ENCODE measurements at regions not wholly inside any gene's neighbourhood (a gene's known extent, or its start where the extent isn't known, plus 50 kb on each side); places are given as distances from the start of the nearest gene placed in this dataset.
A peak's percentile ranks its signal among the peaks of the same experiment; 100 is the strongest.

DNA sequence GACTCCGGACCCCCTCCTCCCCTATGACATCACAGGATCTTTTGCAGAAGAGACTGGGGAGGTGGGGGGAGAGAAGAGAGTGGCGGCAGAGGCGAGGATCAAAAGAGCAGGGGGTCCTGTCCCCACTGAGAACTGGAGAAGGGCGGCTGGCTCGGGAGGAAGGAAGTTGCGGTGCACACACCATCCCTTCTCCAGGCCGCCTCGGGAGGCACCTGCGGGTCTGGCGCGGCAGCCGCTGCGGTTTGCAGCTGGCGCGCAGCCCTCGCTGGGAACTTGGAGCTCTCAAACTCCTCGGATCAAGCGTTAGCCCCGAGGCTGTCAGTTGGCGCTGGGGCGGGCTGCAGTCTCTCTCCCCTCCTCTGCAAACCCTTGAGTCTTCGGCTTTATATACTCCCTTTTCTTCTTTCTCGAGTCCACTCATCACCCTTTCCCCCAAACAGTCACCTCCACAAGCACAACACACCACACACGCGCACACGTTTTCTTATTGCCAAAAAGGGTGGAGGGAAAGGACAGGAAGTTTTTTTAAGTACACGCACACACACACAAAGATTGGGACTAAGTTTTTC lies 180.7 kb downstream of the TBXT start:
- DNase-seq (ENCODE audit: extremely low spot score), result no peak
- Histone ChIP-seq H3K27ac (replicated peaks in 1 of 4) (peak overlapping the region in 3 of 4 donors; percentile 67 to 70 (median 68)), H3K4me1 (peaks cover 10 to 41% (median 31%) of the 10 kb centered on the region in 4 donors), H3K36me3 (no peaks in the 10 kb centered on the region), H3K27me3 (peaks cover 0 to 36% (median 2%) of the 10 kb centered on the region in 4 donors), H3K4me3 (peak overlapping the region; percentile 58 to 65 (median 61)), H3K9me3 (no peaks in the 10 kb centered on the region)
- TF ChIP-seq POLR2AphosphoS5 (IDR thresholded peaks at IDR 0.05) (peak in 1 of 2 donors; percentile 7), EP300 (IDR thresholded peaks at IDR 0.05) (no peak)
- WGBS, result under 1% methylated on average over 27 of the region's 27 CpGs
- intact Hi-C loops (cut with DNase I), result loop anchor here (5.0 kb wide), 1 partner anchor 110 kb away; no protein-coding TSS in a partner anchor

DNA sequence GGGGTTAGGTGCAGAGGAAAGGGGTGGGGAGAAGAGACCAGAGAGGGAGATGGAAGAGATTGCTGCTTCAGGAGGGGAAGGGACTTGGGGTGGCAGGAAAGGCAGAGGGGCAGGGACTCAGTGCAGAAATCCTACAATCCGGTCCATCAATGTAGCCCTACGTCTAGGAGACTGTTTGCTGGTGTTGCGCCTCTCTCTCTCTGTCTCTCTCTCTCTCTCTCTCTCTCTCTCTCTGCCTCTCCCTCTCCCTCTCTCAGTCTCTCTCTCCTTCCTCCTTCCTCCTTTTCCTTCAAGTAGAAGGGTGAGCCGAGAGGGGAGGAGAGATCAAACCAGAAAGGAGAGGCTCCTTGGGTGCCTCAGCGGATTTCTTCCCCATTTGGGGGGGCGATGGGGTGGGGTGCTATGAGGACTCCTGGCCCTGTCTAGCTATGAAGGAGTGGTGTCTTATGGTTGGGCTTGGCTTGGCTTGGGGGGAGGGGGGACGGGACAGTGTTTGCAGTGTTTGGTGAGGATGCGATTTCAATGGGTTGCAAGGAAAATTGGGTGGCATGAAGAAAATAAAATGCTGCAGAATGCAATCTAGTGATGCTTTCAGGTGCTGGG lies 181.2 kb downstream of the TBXT start:
- no peaks in the 10 kb centered on the region for H3K9me3 ChIP-seq
- TF ChIP-seq CTCF (IDR thresholded peaks at IDR 0.05), result no peak
- intact Hi-C loops (cut with DNase I), result loop anchor here (5.0 kb wide), 1 partner anchor 111 kb away; no protein-coding TSS in a partner anchor
- DNase-seq (ENCODE audit: extremely low spot score), result no peak
- H3K27ac ChIP-seq (replicated peaks in 1 of 4), result peak overlapping the region in 1 of 4 donors; percentile 70
- H3K36me3 ChIP-seq, result no peaks in the 10 kb centered on the region
- H3K4me1 ChIP-seq, result peaks cover 10 to 41% (median 31%) of the 10 kb centered on the region in 4 donors
- peak overlapping the region; percentile 58 to 65 (median 61) for H3K4me3 ChIP-seq
- peaks cover 0 to 36% (median 2%) of the 10 kb centered on the region in 4 donors for H3K27me3 ChIP-seq
- 6% methylated on average over 8 of the region's 8 CpGs for WGBS

DNA sequence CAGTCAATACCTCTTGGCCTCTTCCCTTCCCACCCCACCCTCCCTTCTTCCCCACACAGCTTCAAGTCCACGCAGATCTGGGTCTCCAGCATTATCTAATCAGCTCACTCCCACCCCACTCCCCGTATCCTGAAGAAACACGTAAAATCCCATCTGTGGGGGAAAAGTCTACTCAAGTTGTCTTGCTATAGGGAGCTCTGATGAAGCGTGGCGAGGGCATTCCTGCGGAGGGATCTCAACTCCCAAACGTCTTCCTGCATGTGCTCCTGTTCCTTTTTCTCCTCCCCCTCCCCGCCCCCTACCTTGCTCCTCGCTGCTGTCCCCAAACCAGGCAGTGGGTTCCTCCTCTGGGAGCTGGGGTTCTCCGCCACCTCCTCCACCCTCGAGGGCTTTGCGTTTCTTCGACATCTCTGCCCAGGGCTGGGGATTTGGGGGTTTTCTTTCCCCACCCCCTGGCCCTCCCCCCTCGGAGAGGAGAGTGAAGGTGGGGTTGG lies 181.8 kb downstream of the TBXT start:
- DNase-seq (ENCODE audit: extremely low spot score), result no peak
- Histone ChIP-seq H3K27me3 (peaks cover 0 to 36% (median 2%) of the 10 kb centered on the region in 4 donors), H3K4me3 (peak overlapping the region; percentile 58 to 65 (median 61)), H3K36me3 (no peaks in the 10 kb centered on the region), H3K27ac (replicated peaks in 1 of 4) (no peak overlapping the region), H3K4me1 (peaks cover 10 to 41% (median 31%) of the 10 kb centered on the region in 4 donors), H3K9me3 (no peaks in the 10 kb centered on the region)
- WGBS, result 52% methylated on average over 14 of the region's 14 CpGs
- intact Hi-C loops (cut with DNase I), result loop anchor here (5.0 kb wide), 1 partner anchor 111 kb away; no protein-coding TSS in a partner anchor
- TF ChIP-seq EP300 (IDR thresholded peaks at IDR 0.05) (no peak), POLR2AphosphoS5 (IDR thresholded peaks at IDR 0.05) (no peak), CTCF (IDR thresholded peaks at IDR 0.05) (no peak), POLR2A (IDR thresholded peaks at IDR 0.05; ENCODE audit: low read depth) (no peak)

DNA sequence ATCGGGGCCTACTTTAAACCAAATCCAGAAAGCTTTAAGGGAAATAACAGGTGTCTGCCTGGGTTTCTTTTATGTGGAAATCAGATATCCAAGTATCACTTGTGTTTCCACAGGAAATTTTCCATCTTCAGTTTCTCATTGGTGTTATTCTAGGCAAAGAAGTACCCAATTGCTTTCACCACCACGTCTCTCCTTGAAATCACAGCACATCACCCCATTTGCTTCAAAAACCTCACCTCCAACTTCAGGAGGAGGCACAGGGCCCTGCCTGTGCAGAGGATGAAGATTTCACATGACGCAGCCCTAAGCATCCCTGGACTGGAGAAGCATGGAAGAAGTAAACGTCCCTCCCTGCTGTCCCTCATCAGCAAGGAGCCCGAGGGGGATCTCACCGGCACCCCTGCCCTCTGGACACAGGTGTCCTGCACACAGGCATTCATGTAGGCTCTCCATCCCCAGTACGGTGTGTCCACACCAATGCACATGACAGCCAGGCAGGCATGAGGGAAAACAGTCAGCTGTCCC lies 182.3 kb downstream of the TBXT start:
- Histone ChIP-seq H3K4me1 (peaks cover 10 to 41% (median 31%) of the 10 kb centered on the region in 4 donors), H3K4me3 (peak overlapping the region in 2 of 4 donors; percentile 60 to 65), H3K27ac (replicated peaks in 1 of 4) (no peak overlapping the region), H3K9me3 (no peaks in the 10 kb centered on the region), H3K27me3 (peaks cover 0 to 36% (median 2%) of the 10 kb centered on the region in 4 donors), H3K36me3 (no peaks in the 10 kb centered on the region)
- TF ChIP-seq EP300 (IDR thresholded peaks at IDR 0.05) (no peak), POLR2AphosphoS5 (IDR thresholded peaks at IDR 0.05) (no peak), CTCF (IDR thresholded peaks at IDR 0.05) (no peak), POLR2A (IDR thresholded peaks at IDR 0.05; ENCODE audit: low read depth) (no peak)
- DNase-seq (ENCODE audit: extremely low spot score), result no peak
- intact Hi-C loops (cut with DNase I), result loop anchor here (5.0 kb wide), 1 partner anchor 112 kb away; no protein-coding TSS in a partner anchor
- 61% methylated on average over 7 of the region's 7 CpGs for WGBS

DNA sequence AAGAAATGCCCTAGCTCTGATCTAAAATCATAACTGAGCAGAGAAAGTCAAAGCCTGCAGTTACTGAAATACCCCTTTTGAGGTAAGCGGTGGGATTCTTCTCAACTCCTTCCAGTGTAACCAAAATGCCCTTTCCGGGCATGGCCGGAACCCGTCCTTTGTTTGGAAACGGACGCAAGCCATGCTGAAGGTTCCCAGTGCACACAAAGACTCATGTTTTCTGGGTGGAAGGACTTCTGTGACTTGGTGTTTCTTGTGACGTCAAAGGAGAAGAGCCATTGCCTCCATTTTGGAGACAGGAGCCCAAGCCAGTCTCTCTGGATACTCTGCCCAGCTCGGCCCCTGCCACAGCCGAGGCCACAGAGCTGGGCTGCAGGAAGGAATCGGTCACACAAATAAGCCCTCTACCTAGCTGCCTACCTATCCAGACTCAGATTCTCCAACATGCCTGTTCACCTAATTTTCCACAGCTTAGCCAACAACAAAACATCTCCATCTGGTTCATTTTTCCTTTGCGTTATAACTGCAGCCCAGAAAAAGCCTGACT lies 182.8 kb downstream of the TBXT start:
- intact Hi-C loops (cut with DNase I), result loop anchor here (5.0 kb wide), 1 partner anchor 112 kb away; no protein-coding TSS in a partner anchor
- Histone ChIP-seq H3K4me3 (no peak overlapping the region), H3K4me1 (peaks cover 10 to 41% (median 31%) of the 10 kb centered on the region in 4 donors), H3K36me3 (no peaks in the 10 kb centered on the region), H3K27ac (replicated peaks in 1 of 4) (no peak overlapping the region), H3K9me3 (no peaks in the 10 kb centered on the region), H3K27me3 (peaks cover 0 to 33% (median 2%) of the 10 kb centered on the region in 4 donors)
- DNase-seq (ENCODE audit: extremely low spot score), result no peak
- no peak for TF ChIP-seq POLR2AphosphoS5 (IDR thresholded peaks at IDR 0.05)
- TF ChIP-seq CTCF (IDR thresholded peaks at IDR 0.05), result no peak
- TF ChIP-seq POLR2A (IDR thresholded peaks at IDR 0.05; ENCODE audit: low read depth), result no peak
- no peak for TF ChIP-seq EP300 (IDR thresholded peaks at IDR 0.05)
- 90% methylated on average over 11 of the region's 11 CpGs for WGBS

Data from esophagus muscularis mucosa (tissue), 4 donors.